Gastroesophageal sphincter (tissue), 3 donors: ENCODE measurements at regions not wholly inside any gene's neighbourhood (a gene's known extent, or its start where the extent isn't known, plus 50 kb on each side); places are given as distances from the start of the nearest gene placed in this dataset.

Experiments
- POLR2AphosphoS5 ChIP-seq: sonication (generic); formaldehyde crosslinking; IDR thresholded peaks from one replicate; pipeline ENCODE4 v1.6.1; 2017; ENCODE audit warnings: antibody characterized with exemption
- TF ChIP-seq, protein P1 (sequence below), 4 experiments: fragments of 200-600 bp in 2 of 4; fragments of 450-650 bp in 2 of 4; sonication (generic) in 1 of 4; IDR thresholded peaks; one replicate each; pipeline ENCODE4 v1.5.1; 2017 to 2019; ENCODE audit warnings: antibody characterized with exemption in 4 of 4, mild to moderate bottlenecking in 2 of 4, moderate library complexity in 2 of 4

DNA sequence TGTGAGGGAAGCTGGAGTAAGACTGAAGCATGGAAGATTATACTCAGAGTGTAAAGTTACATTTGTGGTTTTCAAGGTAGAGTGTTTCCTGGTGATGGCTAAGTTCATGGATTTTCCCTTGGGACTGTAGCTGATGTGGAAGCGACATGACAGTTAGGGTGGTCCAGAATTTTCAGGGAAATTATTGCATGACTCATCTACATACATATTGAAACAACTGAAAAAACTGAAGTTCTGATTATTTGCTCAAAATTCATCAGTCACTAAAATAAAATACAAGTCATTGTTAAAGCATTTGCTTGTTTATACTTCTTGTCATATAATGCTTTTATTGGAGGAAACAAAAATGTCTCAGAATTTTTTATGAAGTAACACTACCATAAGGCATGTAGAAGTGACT is 700.0 kb downstream of the RFPL4B start:
- TF ChIP-seq, protein P1, sequence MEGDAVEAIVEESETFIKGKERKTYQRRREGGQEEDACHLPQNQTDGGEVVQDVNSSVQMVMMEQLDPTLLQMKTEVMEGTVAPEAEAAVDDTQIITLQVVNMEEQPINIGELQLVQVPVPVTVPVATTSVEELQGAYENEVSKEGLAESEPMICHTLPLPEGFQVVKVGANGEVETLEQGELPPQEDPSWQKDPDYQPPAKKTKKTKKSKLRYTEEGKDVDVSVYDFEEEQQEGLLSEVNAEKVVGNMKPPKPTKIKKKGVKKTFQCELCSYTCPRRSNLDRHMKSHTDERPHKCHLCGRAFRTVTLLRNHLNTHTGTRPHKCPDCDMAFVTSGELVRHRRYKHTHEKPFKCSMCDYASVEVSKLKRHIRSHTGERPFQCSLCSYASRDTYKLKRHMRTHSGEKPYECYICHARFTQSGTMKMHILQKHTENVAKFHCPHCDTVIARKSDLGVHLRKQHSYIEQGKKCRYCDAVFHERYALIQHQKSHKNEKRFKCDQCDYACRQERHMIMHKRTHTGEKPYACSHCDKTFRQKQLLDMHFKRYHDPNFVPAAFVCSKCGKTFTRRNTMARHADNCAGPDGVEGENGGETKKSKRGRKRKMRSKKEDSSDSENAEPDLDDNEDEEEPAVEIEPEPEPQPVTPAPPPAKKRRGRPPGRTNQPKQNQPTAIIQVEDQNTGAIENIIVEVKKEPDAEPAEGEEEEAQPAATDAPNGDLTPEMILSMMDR (IDR thresholded peaks at IDR 0.05), result no peak
- TF ChIP-seq POLR2AphosphoS5, result no peak
